Activated CD4-positive, alpha-beta T cell treated with anti-CD3 and anti-CD28 coated beads, Interleukin-2, amount 10 ng/mL, durations not matched to agents 7 days and 5 days (primary cell): ENCODE measurements at regions not wholly inside any gene's neighbourhood (a gene's known extent, or its start where the extent isn't known, plus 50 kb on each side); places are given as distances from the start of the nearest gene placed in this dataset.

Experiments
- CTCF ChIA-PET: fragments of 350-600 bp; sonication (Branson Sonifier 250); formaldehyde crosslinking; loops from one replicate; lab custom pipeline; 2021; ENCODE audit warnings: antibody characterized with exemption; lab: Charles Lee
- POLR2A ChIA-PET: fragments of 350-600 bp; sonication (Branson Sonifier 250); formaldehyde crosslinking; loops from one replicate; lab custom pipeline; 2021; ENCODE audit warnings: antibody characterized with exemption; lab: Charles Lee
- DNase-seq: peaks from one replicate; pipeline ENCODE4 v3.0.0-alpha.2; 2020
- H3K27ac Mint-ChIP-seq: one replicate; pipeline ENCODE4 v1.8.0; 2021; ENCODE audit warnings: mild to moderate bottlenecking, moderate library complexity, mixed read lengths
- H3K27me3 Mint-ChIP-seq: one replicate; pipeline ENCODE4 v1.8.0; 2021; ENCODE audit warnings: mixed read lengths
- H3K36me3 Mint-ChIP-seq: one replicate; pipeline ENCODE4 v1.8.0; 2021; ENCODE audit warnings: low read depth, mixed read lengths
- H3K4me1 Mint-ChIP-seq: one replicate; pipeline ENCODE4 v1.8.0; 2021; ENCODE audit warnings: mixed read lengths
- H3K4me3 Mint-ChIP-seq: one replicate; pipeline ENCODE4 v1.8.0; 2021; ENCODE audit warnings: mild to moderate bottlenecking, moderate library complexity, mixed read lengths
- H3K9me3 Mint-ChIP-seq: one replicate; pipeline ENCODE4 v1.8.0; 2021; ENCODE audit warnings: mixed read lengths

DNA sequence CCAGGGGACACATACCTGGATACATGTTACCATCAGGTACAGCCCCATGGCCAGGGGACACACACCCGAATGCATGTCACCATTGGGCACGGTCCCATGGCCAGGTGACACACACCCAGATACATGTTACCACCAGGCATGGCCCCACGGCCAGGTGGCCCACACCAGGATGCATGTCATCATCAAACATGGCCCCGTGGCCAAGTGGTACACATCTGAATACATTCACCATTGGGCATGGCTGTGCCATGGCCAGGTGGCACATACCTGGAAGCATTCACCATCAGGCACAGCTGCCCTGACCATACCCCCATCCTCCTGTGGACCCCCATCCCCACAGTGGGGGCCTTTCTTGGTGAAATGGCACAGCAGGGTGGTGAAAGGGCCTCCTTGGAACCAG lies 97.6 kb downstream of the RBFOX3 start:
- no peak for DNase-seq
- H3K36me3 Mint-ChIP-seq: peaks cover 2% of the 10 kb centered on the region
- no peaks in the 10 kb centered on the region for H3K27me3 Mint-ChIP-seq
- no peak overlapping the region for H3K27ac Mint-ChIP-seq
- no peaks in the 10 kb centered on the region for H3K4me1 Mint-ChIP-seq
- POLR2A ChIA-PET: no interaction called here
- peaks cover 3% of the 10 kb centered on the region for H3K9me3 Mint-ChIP-seq
- H3K4me3 Mint-ChIP-seq: no peak overlapping the region
- CTCF ChIA-PET: no interaction called here

DNA sequence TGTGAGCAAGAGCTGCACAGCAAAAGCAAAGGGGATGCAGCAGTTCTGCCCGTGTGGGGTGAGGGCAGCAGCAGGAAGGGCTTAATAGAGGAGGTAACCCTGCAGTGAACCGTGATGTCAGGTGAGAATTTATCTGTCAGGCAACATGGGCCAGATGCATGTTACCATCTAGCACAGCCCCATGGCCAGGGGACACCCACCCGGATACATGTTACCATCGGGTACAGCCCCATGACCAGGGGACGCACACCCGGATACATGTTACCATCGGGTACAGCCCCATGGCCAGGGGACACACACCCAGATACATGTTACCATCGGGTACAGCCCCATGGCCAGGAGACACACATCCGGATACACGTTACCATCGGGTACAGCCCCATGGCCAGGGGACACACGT lies 99.4 kb downstream of the RBFOX3 start:
- CTCF ChIA-PET: no interaction called here
- peaks cover 3% of the 10 kb centered on the region for H3K9me3 Mint-ChIP-seq
- DNase-seq: no peak
- H3K4me1 Mint-ChIP-seq: no peaks in the 10 kb centered on the region
- no peak overlapping the region for H3K4me3 Mint-ChIP-seq
- no peak overlapping the region for H3K27ac Mint-ChIP-seq
- POLR2A ChIA-PET: no interaction called here
- H3K36me3 Mint-ChIP-seq: peaks cover 2% of the 10 kb centered on the region
- no peaks in the 10 kb centered on the region for H3K27me3 Mint-ChIP-seq

DNA sequence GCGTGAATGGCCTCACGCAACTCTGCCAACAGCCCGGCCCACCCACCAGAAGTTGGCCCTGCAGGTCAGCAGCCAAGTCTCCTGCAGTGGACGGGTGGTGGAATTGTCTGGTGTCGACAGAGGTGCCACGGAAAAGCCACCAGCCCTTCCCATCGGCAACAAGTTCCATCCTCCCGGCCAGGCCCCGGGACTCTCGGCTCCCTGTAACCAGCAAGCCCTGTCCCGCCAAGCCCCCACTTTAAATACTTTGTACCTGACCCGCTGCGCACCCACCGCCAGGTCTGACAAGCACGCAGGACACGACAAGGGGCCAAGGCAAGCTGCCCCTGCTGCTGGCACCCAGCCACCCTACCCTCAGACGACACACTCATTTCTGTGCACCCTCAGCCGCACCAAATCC lies 100.8 kb downstream of the RBFOX3 start:
- no peaks in the 10 kb centered on the region for H3K4me1 Mint-ChIP-seq
- DNase-seq: no peak
- no peak overlapping the region for H3K4me3 Mint-ChIP-seq
- CTCF ChIA-PET: no interaction called here
- peaks cover 2% of the 10 kb centered on the region for H3K36me3 Mint-ChIP-seq
- H3K9me3 Mint-ChIP-seq: peaks cover 3% of the 10 kb centered on the region
- H3K27ac Mint-ChIP-seq: no peak overlapping the region
- POLR2A ChIA-PET: no interaction called here
- H3K27me3 Mint-ChIP-seq: no peaks in the 10 kb centered on the region

DNA sequence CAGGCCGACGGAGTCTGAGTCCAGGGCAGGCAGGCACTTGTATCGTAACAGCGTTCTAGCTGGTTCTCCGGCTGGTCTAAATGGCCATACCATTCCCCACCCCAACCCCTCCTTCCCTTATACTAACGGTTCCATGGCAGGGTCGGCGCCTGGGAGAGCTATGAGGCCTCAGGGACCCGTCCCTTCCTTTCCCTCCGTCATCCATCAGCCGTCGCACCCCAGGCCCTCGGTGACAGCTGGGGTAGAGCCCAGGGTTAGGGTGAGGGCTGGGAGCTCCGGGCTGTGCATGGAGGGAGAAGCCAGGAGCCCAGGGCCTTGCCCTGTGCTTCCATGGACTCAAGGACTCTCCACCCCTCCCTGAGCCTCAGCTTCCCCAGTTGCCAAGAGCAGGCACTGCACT lies 101.4 kb downstream of the RBFOX3 start:
- H3K27ac Mint-ChIP-seq: no peak overlapping the region
- no peaks in the 10 kb centered on the region for H3K27me3 Mint-ChIP-seq
- peaks cover 2% of the 10 kb centered on the region for H3K36me3 Mint-ChIP-seq
- CTCF ChIA-PET: no interaction called here
- no peak for DNase-seq
- POLR2A ChIA-PET: no interaction called here
- peaks cover 3% of the 10 kb centered on the region for H3K9me3 Mint-ChIP-seq
- no peak overlapping the region for H3K4me3 Mint-ChIP-seq
- no peaks in the 10 kb centered on the region for H3K4me1 Mint-ChIP-seq

DNA sequence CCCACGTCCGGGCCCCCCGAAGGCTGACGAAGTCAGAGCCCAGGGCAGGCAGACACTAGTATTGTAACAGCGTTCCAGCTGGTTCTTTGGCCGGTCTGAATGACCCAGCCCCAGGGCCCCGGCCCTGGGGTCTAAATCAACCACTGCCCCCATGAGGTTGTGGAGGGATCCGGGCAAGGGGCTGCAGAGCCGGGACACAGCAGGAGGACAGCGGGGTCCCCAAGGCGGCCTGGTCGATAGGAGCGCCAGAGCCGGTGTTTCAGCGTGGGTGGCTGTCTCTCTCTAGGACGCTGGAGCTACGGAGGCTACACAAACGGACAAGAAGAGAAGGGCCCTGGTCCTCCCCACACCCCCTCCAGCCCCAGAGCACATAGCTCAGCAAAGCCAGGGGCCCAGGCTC lies 101.8 kb downstream of the RBFOX3 start:
- ChIA-PET CTCF (no interaction called here), POLR2A (no interaction called here)
- Mint-ChIP-seq H3K36me3 (peaks cover 2% of the 10 kb centered on the region), H3K4me3 (no peak overlapping the region), H3K27ac (no peak overlapping the region), H3K27me3 (no peaks in the 10 kb centered on the region), H3K9me3 (peaks cover 3% of the 10 kb centered on the region), H3K4me1 (no peaks in the 10 kb centered on the region)
- DNase-seq: no peak

DNA sequence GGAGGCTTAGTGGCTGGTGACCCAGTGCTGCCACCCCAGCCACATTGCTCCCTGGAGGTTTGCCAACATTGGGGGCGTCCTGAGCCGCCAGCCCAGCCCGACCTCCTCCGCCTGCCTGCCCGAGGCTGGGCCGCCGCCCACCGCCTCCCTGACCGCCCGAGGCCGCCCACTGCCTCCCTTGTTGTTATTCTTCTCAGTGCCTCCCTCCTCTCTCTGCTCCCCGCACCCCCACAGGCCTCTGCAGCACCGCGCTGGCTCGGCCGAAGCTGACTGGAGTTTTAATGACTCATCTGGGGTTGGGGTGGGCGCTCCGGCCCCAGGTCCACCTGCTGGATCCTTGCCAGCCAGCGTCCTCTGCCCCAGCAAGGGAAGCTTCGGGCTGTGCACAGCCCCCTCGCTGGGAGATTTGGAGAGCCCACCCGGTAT lies 102.5 kb downstream of the RBFOX3 start:
- H3K27me3 Mint-ChIP-seq: no peaks in the 10 kb centered on the region
- H3K4me3 Mint-ChIP-seq: no peak overlapping the region
- CTCF ChIA-PET: no interaction called here
- no peaks in the 10 kb centered on the region for H3K4me1 Mint-ChIP-seq
- no peak overlapping the region for H3K27ac Mint-ChIP-seq
- peaks cover 2% of the 10 kb centered on the region for H3K36me3 Mint-ChIP-seq
- no peak for DNase-seq
- POLR2A ChIA-PET: no interaction called here
- peaks cover 3% of the 10 kb centered on the region for H3K9me3 Mint-ChIP-seq

DNA sequence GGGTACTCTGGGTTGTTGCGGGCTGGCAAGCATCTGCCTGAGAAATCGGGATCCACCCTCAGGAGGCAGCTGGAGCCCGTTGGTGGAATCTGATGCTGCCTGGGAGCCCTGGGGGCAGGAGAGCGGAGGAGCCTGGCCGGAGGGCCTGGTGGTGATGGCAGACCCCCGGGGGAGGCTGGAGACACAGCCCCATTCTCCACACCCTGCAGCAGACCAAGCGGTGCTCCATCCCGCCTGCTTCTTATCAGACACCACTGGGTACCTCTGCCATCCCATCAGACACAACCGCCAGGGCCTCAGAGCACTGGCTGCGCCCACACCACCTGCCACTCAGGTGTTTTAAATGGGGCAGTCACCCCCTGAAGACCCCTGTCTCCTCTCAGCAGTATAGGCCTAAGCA lies 103.9 kb downstream of the RBFOX3 start:
- ChIA-PET CTCF (no interaction called here), POLR2A (no interaction called here)
- DNase-seq: no peak
- peaks cover 2% of the 10 kb centered on the region for H3K36me3 Mint-ChIP-seq
- H3K9me3 Mint-ChIP-seq: peaks cover 3% of the 10 kb centered on the region
- no peak overlapping the region for H3K4me3 Mint-ChIP-seq
- no peaks in the 10 kb centered on the region for H3K4me1 Mint-ChIP-seq
- H3K27ac Mint-ChIP-seq: no peak overlapping the region
- H3K27me3 Mint-ChIP-seq: no peaks in the 10 kb centered on the region

DNA sequence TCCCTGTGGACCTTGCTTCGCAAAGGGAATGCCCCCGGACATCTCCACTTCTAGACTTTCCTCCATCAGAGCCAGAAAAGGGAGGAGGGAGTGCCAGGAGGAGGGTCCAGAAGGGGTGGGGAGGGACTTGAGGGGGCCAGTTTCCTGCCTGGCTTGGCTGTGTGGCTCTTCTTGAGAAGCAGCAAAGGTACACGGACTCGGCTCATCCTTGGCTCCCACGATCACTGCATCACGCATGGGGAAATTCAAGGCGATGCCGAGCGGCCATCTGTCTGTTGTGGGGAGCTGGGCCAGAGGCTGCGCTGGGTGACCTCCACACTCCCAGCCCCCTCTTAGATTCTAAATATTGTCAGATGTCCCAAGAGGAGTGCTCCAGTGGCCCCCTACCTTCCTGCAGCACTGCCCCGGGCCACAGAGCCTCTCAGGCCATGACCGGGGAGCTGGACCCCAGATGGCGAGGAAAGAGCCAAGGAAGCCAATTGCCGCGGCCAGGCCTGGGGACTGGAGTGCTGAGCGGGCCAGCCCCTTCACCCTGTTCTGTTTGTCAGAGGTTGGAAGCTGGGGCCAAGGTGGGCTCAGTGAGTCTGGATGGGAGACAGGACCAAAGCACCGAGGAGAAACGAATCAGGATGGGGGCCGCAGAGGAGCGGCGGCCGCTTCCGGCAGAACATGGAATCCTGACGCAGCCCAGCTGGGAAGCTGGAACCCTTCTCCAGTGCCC lies 104.5 kb downstream of the RBFOX3 start:
- Mint-ChIP-seq H3K27me3 (no peaks in the 10 kb centered on the region), H3K27ac (peak overlapping the region; percentile 46), H3K9me3 (peaks cover 2% of the 10 kb centered on the region), H3K4me3 (no peak overlapping the region), H3K4me1 (no peaks in the 10 kb centered on the region), H3K36me3 (peaks cover 2% of the 10 kb centered on the region)
- POLR2A ChIA-PET: no interaction called here
- no peak for DNase-seq
- CTCF ChIA-PET: no interaction called here

DNA sequence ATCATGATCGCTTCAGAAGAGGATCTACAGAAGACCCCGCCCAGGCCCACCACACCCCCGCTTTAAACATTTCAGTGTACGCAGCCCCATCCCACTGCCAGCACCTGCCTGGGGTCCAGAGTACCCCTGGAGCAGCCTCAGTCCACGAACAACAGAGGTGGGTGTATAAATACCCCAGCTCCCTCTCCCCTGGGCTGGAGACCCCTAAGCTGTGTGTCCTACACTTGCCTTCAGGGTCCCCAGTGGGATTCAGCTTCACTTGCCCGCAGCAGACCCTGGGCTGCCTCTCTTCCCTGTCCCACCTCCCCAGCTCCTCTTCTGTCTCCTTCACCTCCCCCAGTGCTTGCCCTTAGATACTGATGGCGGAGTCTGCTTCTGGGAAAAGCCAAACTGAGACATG lies 105.7 kb downstream of the RBFOX3 start:
- no peaks in the 10 kb centered on the region for H3K4me1 Mint-ChIP-seq
- H3K4me3 Mint-ChIP-seq: no peak overlapping the region
- ChIA-PET POLR2A (no interaction called here), CTCF (no interaction called here)
- no peaks in the 10 kb centered on the region for H3K27me3 Mint-ChIP-seq
- H3K27ac Mint-ChIP-seq: no peak overlapping the region
- no peaks in the 10 kb centered on the region for H3K36me3 Mint-ChIP-seq
- no peak for DNase-seq
- H3K9me3 Mint-ChIP-seq: no peaks in the 10 kb centered on the region

DNA sequence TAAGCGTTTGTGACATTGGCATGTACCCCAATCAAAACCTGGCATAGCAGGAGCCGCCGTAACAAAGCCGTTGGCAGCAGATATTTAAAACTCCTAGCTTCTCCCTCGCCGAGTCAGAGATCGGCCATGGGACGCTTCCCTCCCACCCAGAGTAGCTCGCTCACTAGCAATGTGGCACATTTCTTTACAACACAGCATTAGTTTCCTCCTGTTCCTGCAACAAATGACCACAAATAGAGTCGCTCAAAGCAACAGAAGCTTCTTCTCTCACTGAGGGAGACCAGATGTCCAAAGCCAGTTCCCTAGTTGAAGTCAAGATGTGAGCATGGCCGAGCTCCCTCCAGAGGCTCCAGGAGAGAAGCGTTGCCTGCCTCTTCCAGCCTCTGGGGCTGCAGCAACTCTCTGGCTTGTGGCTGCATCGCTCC lies 106.7 kb downstream of the RBFOX3 start:
- DNase-seq: no peak
- Mint-ChIP-seq H3K27me3 (no peaks in the 10 kb centered on the region), H3K4me3 (no peak overlapping the region), H3K9me3 (no peaks in the 10 kb centered on the region), H3K36me3 (no peaks in the 10 kb centered on the region), H3K27ac (no peak overlapping the region), H3K4me1 (no peaks in the 10 kb centered on the region)
- POLR2A ChIA-PET: no interaction called here
- CTCF ChIA-PET: interaction anchor here (1.2 kb wide), 1 partner anchor 12 kb away, joined by 3 read pairs; no protein-coding TSS in a partner anchor

DNA sequence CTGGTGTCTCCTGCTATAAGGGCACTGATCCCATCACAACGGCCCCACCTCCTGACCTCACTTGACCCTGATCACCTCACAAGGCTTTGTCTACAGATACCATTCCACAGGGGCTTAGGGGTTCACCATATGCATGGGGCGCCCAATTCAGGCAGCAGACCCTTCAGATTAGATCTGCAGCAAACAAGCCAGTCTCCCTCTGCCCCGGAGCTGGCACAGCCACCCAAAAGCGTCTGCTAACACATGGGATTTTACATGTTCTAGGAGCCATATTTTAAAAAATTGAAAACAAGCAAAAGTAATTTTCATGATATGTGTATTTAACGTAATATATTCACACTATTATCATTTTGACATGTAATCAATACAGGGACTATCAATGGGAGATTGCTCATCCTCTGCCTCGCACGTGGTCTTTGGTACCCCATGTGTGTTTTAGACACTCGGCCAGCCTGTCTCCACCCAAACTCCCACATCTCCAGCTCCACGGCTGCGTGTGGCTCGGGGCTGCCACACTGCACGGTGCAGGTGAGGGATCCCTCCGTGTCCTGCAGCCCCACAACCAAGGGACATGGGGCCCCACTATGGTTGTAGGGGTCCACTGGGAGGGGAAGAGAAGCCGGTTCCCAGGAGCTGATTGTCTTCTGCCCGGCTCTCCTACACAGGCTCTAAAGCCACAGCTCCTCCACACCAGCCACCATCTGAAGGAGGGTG lies 107.6 kb downstream of the RBFOX3 start:
- Mint-ChIP-seq H3K27me3 (no peaks in the 10 kb centered on the region), H3K36me3 (no peaks in the 10 kb centered on the region), H3K27ac (no peak overlapping the region), H3K4me3 (no peak overlapping the region), H3K9me3 (no peaks in the 10 kb centered on the region), H3K4me1 (no peaks in the 10 kb centered on the region)
- POLR2A ChIA-PET: no interaction called here
- CTCF ChIA-PET: interaction anchor here (1.2 kb wide), 1 partner anchor 11 kb away, joined by 3 read pairs; no protein-coding TSS in a partner anchor
- no peak for DNase-seq

DNA sequence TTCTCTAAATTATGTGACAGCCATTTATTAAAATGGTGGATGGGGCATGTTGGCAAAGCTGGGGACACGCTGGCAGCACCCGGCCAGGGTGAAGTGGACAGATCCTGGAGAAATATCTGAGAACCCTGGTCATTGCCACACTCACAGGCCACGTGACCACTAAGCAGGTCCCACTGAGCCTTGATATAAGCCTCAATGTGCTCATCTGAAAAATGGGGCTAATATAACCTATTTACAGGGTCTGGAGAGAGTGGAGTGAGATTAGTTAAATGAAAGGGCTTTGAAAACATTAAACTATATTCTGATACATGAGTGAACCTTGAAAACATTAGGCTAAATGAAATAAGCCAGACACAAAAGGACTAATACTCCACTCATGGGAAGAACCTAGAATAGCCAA lies 108.9 kb downstream of the RBFOX3 start:
- no peaks in the 10 kb centered on the region for H3K9me3 Mint-ChIP-seq
- H3K4me3 Mint-ChIP-seq: no peak overlapping the region
- ChIA-PET CTCF (no interaction called here), POLR2A (no interaction called here)
- H3K27me3 Mint-ChIP-seq: no peaks in the 10 kb centered on the region
- no peaks in the 10 kb centered on the region for H3K36me3 Mint-ChIP-seq
- H3K4me1 Mint-ChIP-seq: no peaks in the 10 kb centered on the region
- DNase-seq: no peak
- H3K27ac Mint-ChIP-seq: no peak overlapping the region

DNA sequence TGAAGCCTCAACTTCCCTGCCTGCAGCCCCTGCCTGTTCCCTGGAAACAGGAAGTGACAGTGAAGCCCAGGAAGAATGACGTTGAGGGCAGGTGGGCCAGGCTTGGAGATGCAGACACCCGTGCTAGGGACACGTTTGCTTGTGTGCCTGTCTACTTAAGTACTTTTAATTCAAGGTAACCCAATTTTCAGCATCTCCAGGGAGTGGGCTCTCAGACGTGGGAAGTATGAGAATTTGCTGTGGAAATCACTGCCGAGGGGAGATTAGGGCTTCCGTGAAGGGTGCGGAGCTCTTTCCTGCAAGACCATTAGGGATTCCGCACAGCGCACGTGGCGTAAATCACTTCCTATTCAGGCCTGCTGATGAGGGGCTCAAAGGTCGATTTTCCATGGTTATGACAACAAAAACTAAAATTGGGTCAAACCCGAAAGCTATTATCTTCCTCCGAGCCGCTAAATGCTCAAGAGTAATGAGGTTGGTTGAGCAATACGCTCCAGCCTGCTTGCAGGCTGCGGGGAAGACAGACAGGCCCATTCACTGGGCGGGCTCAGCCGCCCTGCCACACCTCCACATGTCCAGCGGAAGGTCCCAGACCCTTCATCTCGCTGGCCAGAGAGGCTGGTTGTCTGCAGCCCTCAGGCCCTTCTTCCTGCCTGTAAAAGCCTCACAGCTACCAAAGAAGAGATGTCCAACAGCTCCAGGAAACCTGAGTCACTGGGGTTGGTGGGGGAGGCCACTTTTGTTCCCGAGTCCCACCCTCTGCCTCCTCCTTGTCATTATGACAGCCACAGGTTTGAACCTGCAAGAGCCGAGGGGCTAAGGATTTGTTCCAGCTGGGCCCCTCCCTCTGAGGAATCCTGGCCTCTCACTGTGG lies 109.9 kb downstream of the RBFOX3 start:
- CTCF ChIA-PET: no interaction called here
- no peak overlapping the region for H3K27ac Mint-ChIP-seq
- no peaks in the 10 kb centered on the region for H3K4me1 Mint-ChIP-seq

More for the DNA sequence above, 109.9 kb downstream of the RBFOX3 start:
- Mint-ChIP-seq H3K9me3 (no peaks in the 10 kb centered on the region), H3K27me3 (no peaks in the 10 kb centered on the region), H3K36me3 (no peaks in the 10 kb centered on the region), H3K4me3 (no peak overlapping the region)
- POLR2A ChIA-PET: no interaction called here
- DNase-seq: no peak
